Liver (tissue), 8 donors: ENCODE measurements at regions not wholly inside any gene's neighbourhood (a gene's known extent, or its start where the extent isn't known, plus 50 kb on each side); places are given as distances from the start of the nearest gene placed in this dataset.

Experiments
- DNase-seq: peaks from one replicate; pipeline ENCODE4 v3.0.0-alpha.2; 2017; ENCODE audit warnings: low spot score
- H3K27ac ChIP-seq, 2 donors: one replicate each; pipeline ENCODE4 v1.7.0; 2013; ENCODE audit warnings: inconsistent platforms in 2 of 2, low read length in 2 of 2, control low read depth in 1 of 2, low read depth in 1 of 2, mild to moderate bottlenecking in 1 of 2
- H3K27me3 ChIP-seq, 4 donors: one replicate each; pipeline versions ENCODE4 v1.6.1 to v1.7.0; 2013; ENCODE audit warnings: low read length in 3 of 4, inconsistent platforms in 1 of 4, mild to moderate bottlenecking in 1 of 4, moderate library complexity in 1 of 4; ENCODE audit not compliant: control insufficient read depth in 4 of 4, insufficient read depth in 4 of 4
- H3K36me3 ChIP-seq, 4 donors: one replicate each; pipeline versions ENCODE4 v1.6.1 to v1.7.0; 2013; ENCODE audit warnings: low read length in 3 of 4, mild to moderate bottlenecking in 3 of 4, low read depth in 1 of 4, moderate library complexity in 1 of 4; ENCODE audit not compliant: control insufficient read depth in 4 of 4, insufficient read depth in 3 of 4
- H3K4me1 ChIP-seq, 4 donors: one replicate each; pipeline versions ENCODE4 v1.6.1 to v1.7.0; 2013; ENCODE audit warnings: low read length in 3 of 4, mild to moderate bottlenecking in 3 of 4, moderate library complexity in 1 of 4; ENCODE audit not compliant: control insufficient read depth in 4 of 4, insufficient read depth in 4 of 4
- H3K4me3 ChIP-seq, 3 donors: one replicate each; pipeline versions ENCODE4 v1.6.1 to v1.7.0; 2013; ENCODE audit warnings: low read length in 3 of 3, control low read depth in 1 of 3, low read depth in 1 of 3, mild to moderate bottlenecking in 1 of 3
- H3K9ac ChIP-seq, 2 donors: one replicate each; pipeline ENCODE4 v1.7.0; 2013; ENCODE audit warnings: low read length in 2 of 2, mild to moderate bottlenecking in 2 of 2, moderate library complexity in 2 of 2, control low read depth in 1 of 2, low read depth in 1 of 2
- H3K9me3 ChIP-seq, 4 donors: one replicate each; pipeline versions ENCODE4 v1.6.1 to v1.7.0; 2013; ENCODE audit warnings: low read length in 3 of 4; ENCODE audit not compliant: control insufficient read depth in 4 of 4
- EGR1 ChIP-seq, 2 donors: IDR thresholded peaks; 2 replicates each; pipeline ENCODE4 v1.6.1; 2016 to 2018; ENCODE audit warnings: antibody characterized with exemption in 2 of 2, low read depth in 2 of 2
- FOXA1 ChIP-seq: IDR thresholded peaks from 2 replicates; pipeline ENCODE4 v1.6.1; 2016; ENCODE audit warnings: antibody characterized with exemption
- GABPA ChIP-seq, 2 donors: IDR thresholded peaks in 1 of 2; conservative IDR thresholded peaks in 1 of 2; 2 replicates each; pipeline ENCODE4 v1.6.1; 2016; ENCODE audit warnings: antibody characterized with exemption in 2 of 2, mild to moderate bottlenecking in 1 of 2, moderate library complexity in 1 of 2
- HNF4A ChIP-seq, 2 donors: conservative IDR thresholded peaks; 2 replicates each; pipeline ENCODE4 v1.6.1; 2016; ENCODE audit warnings: antibody characterized with exemption in 2 of 2, mild to moderate bottlenecking in 2 of 2
- HNF4G ChIP-seq: IDR thresholded peaks from 2 replicates; pipeline ENCODE4 v1.6.1; 2016; ENCODE audit warnings: antibody characterized with exemption
- JUND ChIP-seq, 2 donors: IDR thresholded peaks; 2 replicates each; pipeline ENCODE4 v1.6.1; 2016; ENCODE audit warnings: antibody characterized with exemption in 2 of 2
- NR2F2 ChIP-seq: IDR thresholded peaks from 2 replicates; pipeline ENCODE4 v1.6.1; 2016; ENCODE audit warnings: antibody characterized with exemption
- RAD21 ChIP-seq, 2 donors: IDR thresholded peaks; 2 replicates each; pipeline ENCODE4 v1.6.1; 2016; ENCODE audit warnings: antibody characterized with exemption in 2 of 2, mild to moderate bottlenecking in 2 of 2
- RXRA ChIP-seq, 2 donors: IDR thresholded peaks; 2 replicates each; pipeline ENCODE4 v1.6.1; 2017 to 2018; ENCODE audit warnings: antibody characterized with exemption in 2 of 2, mild to moderate bottlenecking in 1 of 2
- SP1 ChIP-seq: IDR thresholded peaks from 2 replicates; pipeline ENCODE4 v1.6.1; 2018; ENCODE audit warnings: antibody characterized with exemption, mild to moderate bottlenecking
- YY1 ChIP-seq: IDR thresholded peaks from 2 replicates; pipeline ENCODE4 v1.6.1; 2016; ENCODE audit warnings: antibody characterized with exemption, mild to moderate bottlenecking
- WGBS: extraction: QIAGEN DNeasy Blood & Tissue Kit; methylation state at CpG from one replicate; pipeline ENCODE4 v1.1.7; 2013; 5-methylcytosine and 5-hydroxymethylcytosine counted together
- TF ChIP-seq, protein P1 (sequence below): IDR thresholded peaks from 2 replicates; pipeline ENCODE4 v1.6.1; 2016; ENCODE audit warnings: antibody characterized with exemption
- TF ChIP-seq, protein P2 (sequence below): IDR thresholded peaks from 2 replicates; pipeline ENCODE4 v1.6.1; 2016; ENCODE audit warnings: antibody characterized with exemption
- TF ChIP-seq, protein P3 (sequence below): IDR thresholded peaks from 2 replicates; pipeline ENCODE4 v1.6.1; 2016; ENCODE audit warnings: antibody characterized with exemption, mild to moderate bottlenecking
- TF ChIP-seq, protein P4 (sequence below): IDR thresholded peaks from 2 replicates; pipeline ENCODE4 v1.6.1; 2016; ENCODE audit warnings: antibody characterized with exemption
- TF ChIP-seq, protein P5 (sequence below): fragments of 150-350 bp; IDR thresholded peaks from 2 replicates; pipeline ENCODE4 v1.5.1; 2017; ENCODE audit warnings: improper control_type of control experiment, low read depth, low read length; ENCODE audit not compliant: missing input control
- donor health status: healthy.
- donor health status: healthy.
- donor health status: healthy.
- donor health status: healthy.
- donor health status: healthy.

DNA sequence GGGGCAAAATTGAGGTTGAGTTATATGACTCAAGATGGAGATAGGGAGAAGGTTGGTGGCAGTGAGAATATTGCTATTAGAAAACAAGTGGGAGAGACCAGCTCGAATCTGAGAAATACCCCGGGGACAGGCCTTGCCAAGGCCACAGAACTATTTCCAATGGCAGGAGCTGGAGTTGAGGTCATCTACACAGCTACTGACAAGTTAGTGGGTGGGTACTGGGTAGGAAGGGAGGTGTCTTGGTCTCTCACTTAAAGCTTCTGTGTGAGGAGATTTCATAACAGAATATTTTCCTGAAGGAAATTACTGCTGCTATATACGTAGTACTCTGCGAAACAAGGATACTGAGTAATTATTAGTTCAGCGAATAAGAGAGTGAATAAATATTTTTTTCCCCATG is 69.4 kb upstream of the ITPRID2 start:
- Histone ChIP-seq H3K36me3 (no peaks in the 10 kb centered on the region), H3K27me3 (no peaks in the 10 kb centered on the region), H3K4me3 (no peak overlapping the region), H3K4me1 (no peaks in the 10 kb centered on the region), H3K27ac (no peak overlapping the region), H3K9me3 (no peaks in the 10 kb centered on the region), H3K9ac (no peak overlapping the region)
- WGBS, result 91% methylated on average over 5 of the region's 5 CpGs
- TF ChIP-seq JUND (IDR thresholded peaks at IDR 0.05) (no peak), RAD21 (IDR thresholded peaks at IDR 0.05) (no peak), HNF4A (conservative IDR thresholded peaks at IDR 0.05) (no peak), RXRA (IDR thresholded peaks at IDR 0.05) (no peak), HNF4G (no peak), EGR1 (IDR thresholded peaks at IDR 0.05; ENCODE audit: low read depth in 2 of 2) (no peak)
- TF ChIP-seq, protein P1, sequence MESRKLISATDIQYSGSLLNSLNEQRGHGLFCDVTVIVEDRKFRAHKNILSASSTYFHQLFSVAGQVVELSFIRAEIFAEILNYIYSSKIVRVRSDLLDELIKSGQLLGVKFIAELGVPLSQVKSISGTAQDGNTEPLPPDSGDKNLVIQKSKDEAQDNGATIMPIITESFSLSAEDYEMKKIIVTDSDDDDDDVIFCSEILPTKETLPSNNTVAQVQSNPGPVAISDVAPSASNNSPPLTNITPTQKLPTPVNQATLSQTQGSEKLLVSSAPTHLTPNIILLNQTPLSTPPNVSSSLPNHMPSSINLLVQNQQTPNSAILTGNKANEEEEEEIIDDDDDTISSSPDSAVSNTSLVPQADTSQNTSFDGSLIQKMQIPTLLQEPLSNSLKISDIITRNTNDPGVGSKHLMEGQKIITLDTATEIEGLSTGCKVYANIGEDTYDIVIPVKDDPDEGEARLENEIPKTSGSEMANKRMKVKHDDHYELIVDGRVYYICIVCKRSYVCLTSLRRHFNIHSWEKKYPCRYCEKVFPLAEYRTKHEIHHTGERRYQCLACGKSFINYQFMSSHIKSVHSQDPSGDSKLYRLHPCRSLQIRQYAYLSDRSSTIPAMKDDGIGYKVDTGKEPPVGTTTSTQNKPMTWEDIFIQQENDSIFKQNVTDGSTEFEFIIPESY, result no peak
- TF ChIP-seq, protein P2, sequence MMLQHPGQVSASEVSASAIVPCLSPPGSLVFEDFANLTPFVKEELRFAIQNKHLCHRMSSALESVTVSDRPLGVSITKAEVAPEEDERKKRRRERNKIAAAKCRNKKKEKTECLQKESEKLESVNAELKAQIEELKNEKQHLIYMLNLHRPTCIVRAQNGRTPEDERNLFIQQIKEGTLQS, result no peak
- no peak for DNase-seq

DNA sequence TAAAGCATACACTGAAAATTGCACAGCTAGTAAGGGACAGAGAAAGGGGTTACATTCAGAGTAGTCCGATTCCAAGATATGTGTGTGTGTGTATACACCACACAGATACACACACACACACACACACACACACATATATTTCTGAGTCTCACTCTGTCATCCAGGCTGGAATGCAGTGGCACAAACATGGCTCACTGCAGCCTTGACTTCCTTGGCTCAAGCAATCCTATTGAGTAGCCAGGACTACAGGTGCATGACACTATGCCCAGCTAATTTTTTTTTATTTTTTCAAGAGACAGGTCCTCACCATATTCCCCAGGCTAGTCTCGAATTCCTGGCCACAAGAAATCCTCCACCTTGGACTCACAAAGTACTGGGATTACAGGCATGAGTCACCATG is 68.1 kb upstream of the ITPRID2 start:
- Histone ChIP-seq H3K4me3 (no peak overlapping the region), H3K9ac (no peak overlapping the region), H3K27ac (no peak overlapping the region), H3K9me3 (no peaks in the 10 kb centered on the region), H3K36me3 (no peaks in the 10 kb centered on the region), H3K4me1 (no peaks in the 10 kb centered on the region), H3K27me3 (no peaks in the 10 kb centered on the region)
- DNase-seq, result no peak
- 87% methylated on average over 2 of the region's 2 CpGs for WGBS
- TF ChIP-seq HNF4A (conservative IDR thresholded peaks at IDR 0.05) (no peak), RAD21 (IDR thresholded peaks at IDR 0.05) (no peak), GABPA (IDR thresholded peaks at IDR 0.05 in 1 of 2, conservative IDR thresholded peaks at IDR 0.05 in 1 of 2) (no peak)

DNA sequence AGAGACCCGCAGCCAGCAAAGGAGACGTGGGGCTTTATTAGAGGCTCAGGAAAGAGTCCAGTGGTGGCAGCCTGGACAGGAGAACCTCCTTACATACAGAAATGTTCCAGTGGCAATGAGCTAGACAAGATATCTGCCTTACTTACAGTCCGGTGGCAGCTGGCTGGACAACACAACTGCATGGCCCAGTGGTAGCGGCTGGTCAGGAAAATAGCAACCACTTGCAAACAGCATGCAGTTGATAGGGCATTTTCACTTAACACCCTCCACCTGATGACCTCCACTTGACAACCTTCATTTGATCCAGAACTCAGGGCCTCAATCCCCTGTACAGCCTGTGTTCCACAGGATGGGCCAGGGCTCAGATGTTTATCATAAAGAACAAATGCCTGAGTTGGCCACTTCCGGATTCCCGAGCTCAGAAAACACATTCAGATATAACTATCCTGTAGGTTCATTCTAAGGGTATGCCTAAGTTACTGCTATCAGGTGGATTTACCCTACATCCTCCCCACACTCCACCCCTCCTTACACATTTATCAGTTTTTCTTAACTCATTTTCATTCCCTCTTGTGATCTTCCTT is 63.3 kb upstream of the ITPRID2 start:
- no peaks in the 10 kb centered on the region for H3K27me3 ChIP-seq
- no peaks in the 10 kb centered on the region for H3K4me1 ChIP-seq
- 94% methylated on average over 6 of the region's 6 CpGs for whole genome bisulfite sequencing
- no peaks in the 10 kb centered on the region for H3K36me3 ChIP-seq
- H3K4me3 ChIP-seq, result no peak overlapping the region
- TF ChIP-seq, protein P2, result no peak
- TF ChIP-seq YY1, result no peak
- TF ChIP-seq, protein P3, sequence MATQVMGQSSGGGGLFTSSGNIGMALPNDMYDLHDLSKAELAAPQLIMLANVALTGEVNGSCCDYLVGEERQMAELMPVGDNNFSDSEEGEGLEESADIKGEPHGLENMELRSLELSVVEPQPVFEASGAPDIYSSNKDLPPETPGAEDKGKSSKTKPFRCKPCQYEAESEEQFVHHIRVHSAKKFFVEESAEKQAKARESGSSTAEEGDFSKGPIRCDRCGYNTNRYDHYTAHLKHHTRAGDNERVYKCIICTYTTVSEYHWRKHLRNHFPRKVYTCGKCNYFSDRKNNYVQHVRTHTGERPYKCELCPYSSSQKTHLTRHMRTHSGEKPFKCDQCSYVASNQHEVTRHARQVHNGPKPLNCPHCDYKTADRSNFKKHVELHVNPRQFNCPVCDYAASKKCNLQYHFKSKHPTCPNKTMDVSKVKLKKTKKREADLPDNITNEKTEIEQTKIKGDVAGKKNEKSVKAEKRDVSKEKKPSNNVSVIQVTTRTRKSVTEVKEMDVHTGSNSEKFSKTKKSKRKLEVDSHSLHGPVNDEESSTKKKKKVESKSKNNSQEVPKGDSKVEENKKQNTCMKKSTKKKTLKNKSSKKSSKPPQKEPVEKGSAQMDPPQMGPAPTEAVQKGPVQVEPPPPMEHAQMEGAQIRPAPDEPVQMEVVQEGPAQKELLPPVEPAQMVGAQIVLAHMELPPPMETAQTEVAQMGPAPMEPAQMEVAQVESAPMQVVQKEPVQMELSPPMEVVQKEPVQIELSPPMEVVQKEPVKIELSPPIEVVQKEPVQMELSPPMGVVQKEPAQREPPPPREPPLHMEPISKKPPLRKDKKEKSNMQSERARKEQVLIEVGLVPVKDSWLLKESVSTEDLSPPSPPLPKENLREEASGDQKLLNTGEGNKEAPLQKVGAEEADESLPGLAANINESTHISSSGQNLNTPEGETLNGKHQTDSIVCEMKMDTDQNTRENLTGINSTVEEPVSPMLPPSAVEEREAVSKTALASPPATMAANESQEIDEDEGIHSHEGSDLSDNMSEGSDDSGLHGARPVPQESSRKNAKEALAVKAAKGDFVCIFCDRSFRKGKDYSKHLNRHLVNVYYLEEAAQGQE, result no peak
- TF ChIP-seq JUND (IDR thresholded peaks at IDR 0.05), result no peak
- TF ChIP-seq, protein P1, result no peak
- TF ChIP-seq, protein P4, sequence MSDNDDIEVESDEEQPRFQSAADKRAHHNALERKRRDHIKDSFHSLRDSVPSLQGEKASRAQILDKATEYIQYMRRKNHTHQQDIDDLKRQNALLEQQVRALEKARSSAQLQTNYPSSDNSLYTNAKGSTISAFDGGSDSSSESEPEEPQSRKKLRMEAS, result no peak
- no peak for TF ChIP-seq NR2F2
- no peak for TF ChIP-seq SP1
- TF ChIP-seq HNF4G, result no peak
- no peak for TF ChIP-seq EGR1 (IDR thresholded peaks at IDR 0.05; ENCODE audit: low read depth in 2 of 2)
- no peak for TF ChIP-seq HNF4A (conservative IDR thresholded peaks at IDR 0.05)
- TF ChIP-seq RXRA (IDR thresholded peaks at IDR 0.05), result no peak
- no peak for TF ChIP-seq RAD21 (IDR thresholded peaks at IDR 0.05)
- TF ChIP-seq, protein P5, sequence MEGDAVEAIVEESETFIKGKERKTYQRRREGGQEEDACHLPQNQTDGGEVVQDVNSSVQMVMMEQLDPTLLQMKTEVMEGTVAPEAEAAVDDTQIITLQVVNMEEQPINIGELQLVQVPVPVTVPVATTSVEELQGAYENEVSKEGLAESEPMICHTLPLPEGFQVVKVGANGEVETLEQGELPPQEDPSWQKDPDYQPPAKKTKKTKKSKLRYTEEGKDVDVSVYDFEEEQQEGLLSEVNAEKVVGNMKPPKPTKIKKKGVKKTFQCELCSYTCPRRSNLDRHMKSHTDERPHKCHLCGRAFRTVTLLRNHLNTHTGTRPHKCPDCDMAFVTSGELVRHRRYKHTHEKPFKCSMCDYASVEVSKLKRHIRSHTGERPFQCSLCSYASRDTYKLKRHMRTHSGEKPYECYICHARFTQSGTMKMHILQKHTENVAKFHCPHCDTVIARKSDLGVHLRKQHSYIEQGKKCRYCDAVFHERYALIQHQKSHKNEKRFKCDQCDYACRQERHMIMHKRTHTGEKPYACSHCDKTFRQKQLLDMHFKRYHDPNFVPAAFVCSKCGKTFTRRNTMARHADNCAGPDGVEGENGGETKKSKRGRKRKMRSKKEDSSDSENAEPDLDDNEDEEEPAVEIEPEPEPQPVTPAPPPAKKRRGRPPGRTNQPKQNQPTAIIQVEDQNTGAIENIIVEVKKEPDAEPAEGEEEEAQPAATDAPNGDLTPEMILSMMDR, result no peak
- no peak for TF ChIP-seq GABPA (IDR thresholded peaks at IDR 0.05 in 1 of 2, conservative IDR thresholded peaks at IDR 0.05 in 1 of 2)
- TF ChIP-seq FOXA1, result no peak
- H3K27ac ChIP-seq, result no peak overlapping the region
- H3K9me3 ChIP-seq, result no peaks in the 10 kb centered on the region
- no peak overlapping the region for H3K9ac ChIP-seq
- no peak for DNase-seq
